Fibroblast of lung (primary cell): ENCODE measurements at regions not wholly inside any gene's neighbourhood (a gene's known extent, or its start where the extent isn't known, plus 50 kb on each side); places are given as distances from the start of the nearest gene placed in this dataset.

Experiments
- CTCF ChIP-seq, 2 donors: IDR thresholded peaks in 1 of 2; conservative IDR thresholded peaks in 1 of 2; 1 replicate in 1 of 2; 2 replicates in 1 of 2; pipeline ENCODE4 v1.5.1; 2011 to 2012; ENCODE audit warnings: low read length in 2 of 2, control low read depth in 1 of 2, inconsistent platforms in 1 of 2, low read depth in 1 of 2, mild to moderate bottlenecking in 1 of 2
- EZH2 ChIP-seq: IDR thresholded peaks from 2 replicates; pipeline ENCODE4 v1.5.1; 2012; ENCODE audit warnings: low read length, control low read depth, mild to moderate bottlenecking; ENCODE audit errors: missing control alignments

GRCh38 chr9:32092031-32092430 is 292.4 kb upstream of the ACO1 start:
- no peak for TF ChIP-seq CTCF (conservative IDR thresholded peaks at IDR 0.05 in 1 of 2, IDR thresholded peaks at IDR 0.05 in 1 of 2; ENCODE audit: low read depth in 1 of 2, low read length in 2 of 2)
- TF ChIP-seq EZH2 = no peak
